ENCODE measurements at regions not wholly inside any gene's neighbourhood (a gene's known extent, or its start where the extent isn't known, plus 50 kb on each side); places are given as distances from the start of the nearest gene placed in this dataset.

DNA sequence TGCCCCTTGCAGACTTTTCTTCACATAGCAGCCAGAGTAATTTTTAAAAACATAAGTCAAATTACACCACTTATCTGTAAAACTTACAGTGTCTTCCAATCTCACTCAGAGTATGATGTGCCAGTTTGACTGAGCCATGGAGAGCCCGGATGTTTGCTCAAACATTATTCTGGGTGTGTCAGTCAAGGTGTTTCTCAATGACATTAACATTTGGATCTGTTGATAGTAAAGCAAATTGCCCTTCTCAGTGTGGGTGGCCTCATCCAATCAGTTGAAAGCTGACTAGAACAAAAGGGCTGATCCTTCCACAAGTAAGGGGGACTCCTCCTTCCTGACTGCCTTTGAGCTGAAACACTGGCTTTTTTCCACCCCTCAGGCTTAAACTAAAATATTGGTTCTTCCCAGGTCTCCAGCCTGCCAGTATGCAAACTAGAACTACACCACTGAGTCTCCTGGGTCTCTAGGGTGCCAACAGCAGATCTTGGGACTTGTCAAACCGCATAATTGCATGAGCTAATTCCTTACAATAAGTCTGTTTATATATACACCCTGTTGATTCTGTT lies 157.9 kb upstream of the CTTNBP2NL start:
- TF ChIP-seq CTCF (IDR thresholded peaks at IDR 0.05 in 8 of 11, conservative IDR thresholded peaks at IDR 0.05 in 3 of 11), result no peak
- no peak for TF ChIP-seq POLR2A (IDR thresholded peaks at IDR 0.05)
